ENCODE measurements at regions not wholly inside any gene's neighbourhood (a gene's known extent, or its start where the extent isn't known, plus 50 kb on each side); places are given as distances from the start of the nearest gene placed in this dataset.

GRCh38 chr14:65159281-65160062 is 57.2 kb upstream of the MAX start:
- no peaks in the 10 kb centered on the region for H3K9me3 ChIP-seq (ENCODE audit: control insufficient read depth, insufficient read depth, low read depth, low read length)
- DNase-seq (ENCODE audit: low read depth, low spot score): no peak
- POLR2A ChIA-PET: no interaction called here
- H3K27ac ChIP-seq (ENCODE audit: low read length): no peak overlapping the region
- TF ChIP-seq POLR2AphosphoS5 (IDR thresholded peaks at IDR 0.05; ENCODE audit: low read depth, low read length) (no peak), SIN3A (IDR thresholded peaks at IDR 0.05; ENCODE audit: borderline replicate concordance, insufficient read depth, low read depth, low read length) (no peak), TCF7L2 (IDR thresholded peaks at IDR 0.05; ENCODE audit: low read depth, low read length) (no peak), CTCF (IDR thresholded peaks at IDR 0.05) (no peak), REST (IDR thresholded peaks at IDR 0.05; ENCODE audit: insufficient read depth in 1 of 2, low read depth in 2 of 2, low read length in 1 of 2) (no peak)
- H3K4me3 ChIP-seq (ENCODE audit: low read depth in 2 of 2, low read length in 2 of 2): no peak overlapping the region
- CTCF ChIA-PET: no interaction called here
- BruUV-seq (replicated peaks): no TSS peak
- no peak for ATAC-seq
- no peaks in the 10 kb centered on the region for H3K4me1 ChIP-seq (ENCODE audit: control insufficient read depth, insufficient read depth, low read length)
- in situ Hi-C loops (cut with HindIII; ENCODE audit: low pct_unique_long_range_greater_than_20kb, low sequenced_read_pairs) (no loop called here), intact Hi-C loops (cut with micrococcal nuclease; ENCODE audit: unreplicated experiment) (loop anchor here (5.0 to 10.0 kb wide), 3 partner anchors 255 to 798 kb away; partner anchors contain the start of gene FUT8)
- H3K27me3 ChIP-seq (ENCODE audit: control insufficient read depth, insufficient read depth, low read length): no peaks in the 10 kb centered on the region
- H3K36me3 ChIP-seq (ENCODE audit: control insufficient read depth, insufficient read depth, low read length): no peaks in the 10 kb centered on the region

- intact Hi-C loops (cut with micrococcal nuclease; ENCODE audit: unreplicated experiment) (loop anchor here (5.0 to 10.0 kb wide), 3 partner anchors 255 to 797 kb away; partner anchors contain the start of gene FUT8), in situ Hi-C loops (cut with HindIII; ENCODE audit: low pct_unique_long_range_greater_than_20kb, low sequenced_read_pairs) (no loop called here)
- TF ChIP-seq TCF7L2 (IDR thresholded peaks at IDR 0.05; ENCODE audit: low read depth, low read length) (no peak), SIN3A (IDR thresholded peaks at IDR 0.05; ENCODE audit: borderline replicate concordance, insufficient read depth, low read depth, low read length) (no peak), CTCF (IDR thresholded peaks at IDR 0.05) (no peak), REST (IDR thresholded peaks at IDR 0.05; ENCODE audit: insufficient read depth in 1 of 2, low read depth in 2 of 2, low read length in 1 of 2) (no peak), POLR2AphosphoS5 (IDR thresholded peaks at IDR 0.05; ENCODE audit: low read depth, low read length) (no peak)
- H3K27ac ChIP-seq (ENCODE audit: low read length): no peak overlapping the region
- no peak for ATAC-seq
- H3K9me3 ChIP-seq (ENCODE audit: control insufficient read depth, insufficient read depth, low read depth, low read length): no peaks in the 10 kb centered on the region
- DNase-seq (ENCODE audit: low read depth, low spot score): no peak
- BruUV-seq (replicated peaks): no TSS peak
- no peaks in the 10 kb centered on the region for H3K36me3 ChIP-seq (ENCODE audit: control insufficient read depth, insufficient read depth, low read length)
- no peaks in the 10 kb centered on the region for H3K4me1 ChIP-seq (ENCODE audit: control insufficient read depth, insufficient read depth, low read length)
- H3K4me3 ChIP-seq (ENCODE audit: low read depth in 2 of 2, low read length in 2 of 2): no peak overlapping the region
- ChIA-PET POLR2A (no interaction called here), CTCF (no interaction called here)
- no peaks in the 10 kb centered on the region for H3K27me3 ChIP-seq (ENCODE audit: control insufficient read depth, insufficient read depth, low read length)
These were observed 57.8 kb upstream of the MAX start for GRCh38 chr14:65160091-65160490.

Data from Panc1 (cell line).